ENCODE measurements at regions not wholly inside any gene's neighbourhood (a gene's known extent, or its start where the extent isn't known, plus 50 kb on each side); places are given as distances from the start of the nearest gene placed in this dataset.
"Not testable (repeated sequence)": the region's sequence is repeated elsewhere in the genome, so short reads cannot be mapped to it uniquely, and the experiment has no call there.

DNA sequence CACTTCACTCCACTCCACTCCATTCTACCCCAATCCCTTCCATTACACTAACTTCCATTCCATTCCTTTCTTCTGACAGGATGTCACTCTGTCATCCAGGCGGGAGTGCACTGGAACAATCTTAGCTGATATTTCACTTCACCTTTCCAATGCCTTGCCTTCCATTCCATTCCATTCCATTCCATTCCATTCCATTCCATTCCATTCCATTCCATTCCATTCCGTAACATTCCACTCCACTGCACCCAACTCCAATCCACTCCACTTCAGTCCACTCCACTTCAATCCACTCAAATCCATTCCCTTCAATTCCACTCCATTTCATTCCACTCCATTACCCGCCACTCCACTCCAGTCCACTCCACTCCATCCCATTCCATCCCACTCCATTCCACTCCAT is 1099.4 kb downstream of the TSPY10 start:
- DNase-seq, result peak; percentile 0

DNA sequence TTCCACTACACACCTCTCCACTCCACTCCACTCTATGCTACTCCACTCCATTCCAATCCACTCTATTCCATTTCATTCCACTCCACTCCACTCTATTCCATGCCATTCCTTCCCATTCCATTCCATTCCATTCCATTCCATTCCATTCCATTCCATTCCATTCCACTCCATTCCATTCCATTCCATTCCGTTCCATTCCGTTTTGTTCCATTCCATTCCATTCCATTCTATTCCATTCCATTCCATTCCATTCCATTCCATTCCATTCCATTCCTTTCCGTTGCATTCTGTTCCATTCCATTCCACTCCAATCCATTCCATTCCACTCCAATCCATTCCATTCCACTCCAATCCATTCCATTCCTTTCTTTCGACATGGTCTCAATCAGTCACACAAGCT is 1121.1 kb downstream of the TSPY10 start:
- DNase-seq, result not testable (repeated sequence)

DNA sequence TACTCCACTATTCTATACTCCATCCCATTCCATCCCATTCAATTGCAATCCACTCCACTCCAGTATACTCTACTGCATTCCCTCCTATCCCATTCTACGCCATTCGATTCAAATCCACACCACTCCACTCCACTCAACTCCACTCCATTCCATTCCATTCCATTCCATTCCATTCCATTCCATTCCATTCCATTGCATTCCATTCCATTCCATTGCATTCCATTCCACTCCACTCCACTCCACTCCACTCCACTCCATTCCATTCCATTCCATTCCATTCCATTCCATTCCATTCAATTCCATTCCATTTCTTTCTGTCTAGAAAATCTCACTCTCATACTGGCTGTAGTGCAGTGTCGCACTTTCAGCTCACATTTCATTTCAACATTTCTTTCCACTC is 1129.4 kb downstream of the TSPY10 start:
- not testable (repeated sequence) for DNase-seq

DNA sequence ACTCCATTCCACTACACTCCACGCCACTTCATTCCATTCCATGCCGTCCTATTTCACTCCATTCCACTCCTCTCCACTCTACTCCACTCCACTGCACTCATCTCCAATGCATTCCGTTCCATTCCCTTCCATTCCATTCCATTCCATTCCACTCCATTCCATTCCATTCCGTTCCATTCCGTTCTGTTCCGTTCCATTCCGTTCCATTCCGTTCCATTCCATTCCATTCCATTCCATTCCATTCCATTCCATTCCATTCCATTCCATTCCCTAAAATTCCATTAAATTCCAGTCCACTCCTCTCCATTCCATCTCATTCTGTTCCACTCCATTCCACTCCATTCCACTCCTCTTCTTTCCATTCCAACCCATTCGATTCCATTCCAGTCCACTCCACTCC is 1139.1 kb downstream of the TSPY10 start:
- DNase-seq, result no peak

DNA sequence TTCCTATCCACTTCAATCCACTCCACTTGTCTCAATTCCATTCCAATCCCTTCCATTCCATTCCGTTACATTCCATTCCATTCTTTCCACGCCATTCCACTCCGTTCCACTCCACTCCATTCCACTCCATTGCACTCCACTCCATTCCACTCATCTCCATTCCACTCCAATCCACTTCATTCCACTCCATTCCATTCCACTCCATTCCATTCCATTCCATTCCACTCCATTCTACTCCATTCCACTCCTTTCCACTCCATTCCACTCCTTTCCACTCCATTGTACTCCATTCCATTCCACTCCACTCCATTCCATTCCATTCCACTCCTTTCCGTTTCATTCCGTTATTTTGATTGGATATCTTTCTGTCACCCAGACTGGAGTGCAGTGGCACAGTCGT is 1158.7 kb downstream of the TSPY10 start:
- no peak for DNase-seq
